ENCODE measurements at regions not wholly inside any gene's neighbourhood (a gene's known extent, or its start where the extent isn't known, plus 50 kb on each side); places are given as distances from the start of the nearest gene placed in this dataset.

DNA sequence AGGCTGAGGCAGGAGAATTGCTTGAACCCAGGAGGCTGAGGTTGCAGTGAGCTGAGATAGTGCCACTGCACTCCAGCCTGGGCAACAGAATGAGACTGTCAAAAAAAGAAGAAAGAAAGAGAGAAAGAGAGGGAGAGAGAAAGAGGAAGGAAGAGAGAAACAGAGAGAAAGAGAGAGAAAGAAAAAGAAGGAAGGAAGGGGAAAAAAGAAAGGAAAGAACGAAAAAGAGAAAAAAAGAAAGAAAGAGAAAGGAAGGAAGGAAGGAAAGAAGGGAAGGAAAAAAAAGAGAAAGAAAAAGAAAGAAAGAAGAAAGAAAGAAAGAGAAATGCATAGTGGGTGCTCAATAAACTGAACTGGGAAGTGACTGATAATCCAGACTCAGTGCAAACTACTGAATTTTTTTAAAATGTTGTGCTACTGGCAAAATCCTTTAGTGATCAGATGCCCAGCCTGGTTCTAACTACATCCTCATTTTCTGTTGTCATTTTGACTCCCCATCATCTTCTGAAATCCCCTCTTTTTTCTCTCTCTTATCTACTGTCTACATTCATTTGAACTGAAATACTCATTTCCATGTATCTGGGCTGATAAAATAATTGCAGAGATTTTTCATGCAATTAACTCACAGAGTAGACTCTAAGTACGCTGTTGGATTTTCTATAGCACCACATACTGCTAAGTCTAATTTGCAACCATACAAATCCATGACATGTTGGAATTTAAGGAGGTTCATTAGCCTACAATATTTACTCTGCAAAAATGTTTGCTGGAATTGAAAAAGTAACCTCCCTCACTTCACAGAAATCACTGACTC, 85.3 kb upstream of the HIVEP1 start:
- no peak for FAIRE-seq
- DNase-seq (ENCODE audit: low spot score in 2 of 2), result no peak

- no peak for FAIRE-seq
- no peak for DNase-seq (ENCODE audit: low spot score in 2 of 2)
Measured at GRCh38 chr6:11925805-11926204, 86.3 kb upstream of the HIVEP1 start.

DNA sequence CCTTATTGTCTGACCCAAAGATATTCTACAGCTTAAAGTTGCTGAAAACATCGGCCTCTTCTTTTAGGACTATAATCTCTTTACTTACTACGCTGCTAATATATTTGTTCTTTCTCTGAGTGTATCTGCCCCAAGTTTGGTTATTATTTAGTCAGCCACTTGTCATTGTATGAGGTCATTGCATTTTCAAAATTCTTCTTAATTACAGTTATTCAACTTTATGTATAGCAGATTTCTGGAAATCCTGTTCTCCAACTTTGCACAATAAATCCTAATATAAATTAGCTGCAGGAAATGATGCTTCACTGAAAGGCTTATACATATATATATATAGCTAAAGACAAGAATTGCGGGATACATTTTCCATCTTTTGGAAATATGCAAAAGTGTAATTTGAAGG, 88.5 kb upstream of the HIVEP1 start:
- FAIRE-seq (no peak), DNase-seq (ENCODE audit: low spot score in 2 of 2) (no peak)

- no peak for FAIRE-seq
- DNase-seq (ENCODE audit: low spot score in 2 of 2), result no peak
Measured at GRCh38 chr6:11922901-11923300, 89.2 kb upstream of the HIVEP1 start.

DNA sequence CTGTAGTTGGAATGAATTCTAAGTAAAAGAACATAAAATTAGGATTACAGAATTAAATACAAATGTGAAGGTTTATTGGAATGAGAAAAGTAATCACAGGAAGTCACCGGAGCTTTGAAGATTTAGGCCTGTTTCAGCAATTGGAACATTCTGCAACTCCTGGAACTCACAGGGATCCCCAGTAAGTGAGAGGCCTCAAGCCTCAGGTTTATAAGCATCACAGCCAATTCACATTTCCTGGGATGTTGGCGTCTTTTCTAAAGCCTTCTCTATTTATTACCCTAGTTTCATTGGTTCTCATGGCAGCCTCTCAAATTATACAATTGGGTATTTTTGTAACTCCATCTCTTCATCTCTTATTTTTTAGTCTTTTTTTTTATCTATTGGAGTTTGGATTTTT, 90.4 kb upstream of the HIVEP1 start:
- FAIRE-seq, result no peak
- no peak for DNase-seq (ENCODE audit: low spot score in 2 of 2)

- no peak for FAIRE-seq
Measured at GRCh38 chr6:11921017-11921438, 91.1 kb upstream of the HIVEP1 start.

GRCh38 chr6:11920566-11920965, 91.5 kb upstream of the HIVEP1 start:
- FAIRE-seq (no peak), DNase-seq (ENCODE audit: low spot score in 2 of 2) (no peak)

More at GRCh38 chr6:11921017-11921438, 91.1 kb upstream of the HIVEP1 start:
- no peak for DNase-seq (ENCODE audit: low spot score in 2 of 2)

- DNase-seq (ENCODE audit: low spot score in 2 of 2) (no peak), FAIRE-seq (no peak)
Measured at GRCh38 chr6:11919771-11920440, 92.2 kb upstream of the HIVEP1 start.

DNA sequence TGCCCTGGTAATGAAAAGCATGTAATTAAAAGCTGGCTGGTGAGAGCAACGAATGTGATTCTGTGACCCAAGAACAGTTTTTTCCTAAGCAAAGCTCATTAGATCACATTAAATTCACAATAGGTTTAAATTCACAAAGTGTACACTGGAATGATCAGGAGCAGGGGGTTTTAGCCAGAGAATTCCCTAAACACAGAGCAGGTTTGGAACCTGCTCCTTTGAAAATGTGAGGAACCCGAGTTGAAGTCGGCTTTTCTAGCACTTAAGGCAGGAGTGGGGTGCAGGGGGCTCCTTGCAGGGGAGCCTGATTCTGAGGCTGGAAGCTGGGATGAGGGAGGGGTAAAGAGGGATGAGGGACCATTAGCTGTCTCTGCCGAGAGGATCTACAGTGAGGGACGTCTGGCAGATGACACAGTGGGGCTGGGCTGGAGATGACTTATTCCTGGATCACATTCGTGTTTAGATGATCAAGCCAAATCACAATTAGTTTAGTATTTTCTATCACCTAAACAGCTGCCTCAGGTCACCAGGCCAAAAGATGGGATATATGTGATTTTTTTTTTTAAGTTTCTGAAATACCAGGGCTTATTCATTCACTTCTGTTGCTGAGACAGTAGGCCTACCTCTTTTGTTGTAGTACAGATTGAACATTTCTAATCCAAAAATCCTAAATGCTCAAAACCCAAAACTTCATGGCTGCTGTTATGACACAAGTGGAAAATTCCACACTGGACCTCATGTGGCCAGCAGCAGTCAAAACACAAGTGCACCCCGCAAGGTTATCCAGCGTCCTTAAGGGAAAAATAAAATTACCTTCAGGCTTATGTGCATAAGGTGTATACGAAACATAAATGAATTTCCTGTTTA, 93.1 kb upstream of the HIVEP1 start:
- no peak for FAIRE-seq
- DNase-seq (ENCODE audit: low spot score in 2 of 2), result no peak

DNA sequence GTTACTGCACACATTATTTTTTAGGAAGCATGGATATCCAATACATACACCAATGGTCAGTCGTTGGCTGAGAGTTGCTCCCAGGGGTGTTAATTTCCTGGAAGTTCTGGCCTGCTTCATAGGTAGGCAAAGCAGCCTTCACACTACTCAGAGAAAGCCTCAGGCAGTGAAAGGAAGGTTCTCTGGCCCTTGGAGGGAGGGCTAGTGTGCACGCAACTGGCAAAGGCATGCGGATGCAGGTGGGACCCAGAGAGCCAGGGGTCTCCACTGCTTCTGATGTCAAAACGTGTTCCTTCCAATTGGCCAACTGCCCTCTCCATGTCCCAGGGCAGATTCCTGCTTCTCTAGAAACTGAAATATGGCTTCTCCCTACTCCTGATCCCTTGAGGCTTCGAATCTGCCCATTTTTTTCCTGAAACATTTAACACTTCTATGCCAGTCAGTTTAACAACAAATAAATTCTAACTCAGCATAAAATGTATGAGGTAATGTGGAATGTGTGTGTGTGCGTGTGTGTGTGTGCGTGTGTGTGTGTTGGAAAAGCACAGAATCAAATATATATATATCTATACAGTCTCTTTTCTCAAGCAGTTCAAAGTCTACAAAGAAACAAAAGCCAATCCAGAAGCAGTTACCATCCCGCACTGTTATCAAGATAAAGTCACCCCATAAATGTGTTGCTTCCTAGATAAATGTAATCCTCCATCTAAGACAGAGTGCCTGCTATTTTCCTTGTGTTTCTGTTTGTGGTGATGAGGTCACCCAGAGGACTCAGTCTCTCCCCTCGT, 94.0 kb upstream of the HIVEP1 start:
- FAIRE-seq, result no peak
- DNase-seq (ENCODE audit: low spot score in 2 of 2), result peak in 1 of 2 donors; percentile 18

GRCh38 chr6:11912420-11912819, 99.7 kb upstream of the HIVEP1 start:
- FAIRE-seq (no peak), DNase-seq (ENCODE audit: low spot score in 2 of 2) (no peak)

DNA sequence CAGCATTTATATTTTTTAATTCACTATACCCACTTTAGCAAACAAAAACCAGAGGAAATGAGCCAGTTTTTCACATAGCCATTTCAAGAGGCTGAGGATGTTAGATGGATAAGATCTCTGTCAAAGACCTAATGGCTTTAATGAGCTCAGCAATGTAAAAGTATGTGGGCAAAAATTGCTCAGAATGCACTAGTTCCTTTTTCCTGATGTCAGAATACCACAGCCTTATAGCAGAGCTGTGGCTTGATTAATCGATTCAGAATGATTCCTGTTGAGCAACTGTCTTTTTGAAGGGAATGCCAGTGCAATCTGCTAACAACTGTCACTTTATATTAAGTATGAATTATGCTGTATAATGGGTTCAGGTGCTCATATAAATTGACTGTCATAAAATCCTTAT, 100.6 kb upstream of the HIVEP1 start:
- FAIRE-seq, result no peak
- DNase-seq (ENCODE audit: low spot score in 2 of 2), result no peak

- no peak for DNase-seq (ENCODE audit: low spot score in 2 of 2)
- no peak for FAIRE-seq
Measured at GRCh38 chr6:11909696-11910132, 102.4 kb upstream of the HIVEP1 start.

DNA sequence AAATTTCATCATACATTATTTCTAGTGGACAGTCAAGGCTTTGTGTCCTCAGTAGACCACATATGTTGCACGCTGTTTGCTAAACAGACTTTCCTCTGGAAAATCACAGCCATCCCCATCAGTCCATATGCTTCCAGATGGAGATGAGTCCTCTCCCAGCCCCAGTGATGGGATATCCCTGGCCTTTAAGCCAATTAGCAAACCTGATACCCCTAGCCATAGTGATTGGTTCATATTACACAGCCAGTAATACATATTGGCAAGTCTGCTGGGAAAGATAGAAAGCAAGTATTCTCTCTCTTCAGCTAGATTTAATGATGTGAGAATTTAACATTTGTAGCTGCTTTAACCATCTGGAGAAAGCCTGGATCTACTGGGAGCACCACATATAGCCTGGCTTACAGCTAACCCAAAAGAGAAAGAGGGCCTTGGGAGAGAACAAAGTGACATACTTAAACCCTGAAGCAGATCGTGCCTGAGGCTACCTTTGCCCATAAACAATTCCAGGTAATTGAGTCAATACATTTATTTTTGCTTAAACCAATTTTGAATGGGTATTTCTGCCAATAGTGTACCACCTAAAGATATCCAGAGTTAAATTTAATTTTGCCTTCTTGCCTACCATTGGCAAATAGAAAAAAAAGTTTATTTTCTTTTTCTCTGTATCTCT, 103.5 kb upstream of the HIVEP1 start:
- FAIRE-seq, result no peak

DNA sequence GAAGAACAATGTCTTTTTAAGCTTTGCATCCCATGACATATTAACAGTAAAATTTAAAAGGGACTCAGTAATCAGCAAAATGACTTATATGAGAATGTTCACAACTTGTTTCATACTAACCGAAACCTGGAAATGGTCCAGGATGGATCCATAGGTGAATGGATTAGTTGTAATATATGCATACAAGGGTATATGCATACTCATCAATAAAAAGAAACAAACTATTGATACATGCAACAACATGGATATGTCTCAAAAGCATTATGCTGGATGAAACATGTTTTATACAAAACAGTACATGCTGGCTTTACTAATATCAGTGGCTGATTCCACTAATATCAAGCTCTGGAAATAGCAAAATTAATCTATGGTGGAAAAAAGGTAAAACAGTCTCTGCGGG, 108.5 kb upstream of the HIVEP1 start:
- DNase-seq (ENCODE audit: low spot score in 2 of 2), result no peak
- FAIRE-seq, result no peak

More for the DNA sequence above, 103.5 kb upstream of the HIVEP1 start:
- no peak for DNase-seq (ENCODE audit: low spot score in 2 of 2)

GRCh38 chr6:11902527-11902926, 109.6 kb upstream of the HIVEP1 start:
- DNase-seq (ENCODE audit: low spot score in 2 of 2), result no peak
- FAIRE-seq, result no peak

GRCh38 chr6:11900662-11901598, 111.2 kb upstream of the HIVEP1 start:
- DNase-seq (ENCODE audit: low spot score in 2 of 2) (no peak), FAIRE-seq (no peak)

- DNase-seq (ENCODE audit: low spot score in 2 of 2) (no peak), FAIRE-seq (no peak)
Measured at GRCh38 chr6:11899645-11900044, 112.5 kb upstream of the HIVEP1 start.

DNA sequence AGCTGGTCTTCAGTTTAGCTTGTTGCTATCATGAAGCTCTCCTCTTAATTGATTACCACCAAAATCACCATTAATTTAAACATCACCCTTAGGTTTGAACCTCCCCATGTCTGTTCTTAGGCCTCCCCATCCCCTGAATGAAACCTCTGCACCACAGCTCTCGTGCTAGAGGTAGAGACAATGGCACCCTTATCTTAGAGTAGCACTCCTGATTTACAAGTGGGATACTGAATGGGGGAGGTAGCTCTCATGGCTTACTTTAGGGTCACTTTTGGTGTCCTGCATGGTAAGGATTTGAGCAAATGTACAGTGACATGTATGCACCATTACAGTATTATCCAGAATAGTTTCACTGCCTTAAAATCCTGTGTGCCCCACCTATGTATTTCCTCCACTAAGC, 115.6 kb upstream of the ADTRP start:
- DNase-seq (ENCODE audit: low spot score in 2 of 2), result no peak
- FAIRE-seq, result no peak
